ENCODE measurements at regions not wholly inside any gene's neighbourhood (a gene's known extent, or its start where the extent isn't known, plus 50 kb on each side); places are given as distances from the start of the nearest gene placed in this dataset.

- Histone ChIP-seq H3K27me3 (ENCODE audit: low read length) (no peaks in the 10 kb centered on the region), H3K4me2 (ENCODE audit: low read depth, low read length, poor library complexity, severe bottlenecking) (no peak overlapping the region), H3F3A (ENCODE audit: insufficient read depth) (no peaks in the 10 kb centered on the region), H3K9me3 (ENCODE audit: insufficient read depth, low read length) (no peaks in the 10 kb centered on the region), H3K36me3 (ENCODE audit: low read length) (no peaks in the 10 kb centered on the region), H4K20me1 (ENCODE audit: low read depth, low read length) (no peaks in the 10 kb centered on the region), H2AFZ (ENCODE audit: low read depth, low read length, severe bottlenecking) (no peak overlapping the region), H3K27ac (ENCODE audit: low read depth, low read length) (no peak overlapping the region), H3K79me2 (ENCODE audit: insufficient read depth, low read length) (no peaks in the 10 kb centered on the region), H3K4me3 (ENCODE audit: insufficient read depth, low read length, poor library complexity, severe bottlenecking) (no peak overlapping the region), H3K9ac (ENCODE audit: low read length) (no peak overlapping the region), H3K9me2 (replicated peaks; ENCODE audit: insufficient read depth, low read length) (no peaks in the 10 kb centered on the region)
- no peak for TF ChIP-seq EZH2phosphoT487 (conservative IDR thresholded peaks at IDR 0.05; ENCODE audit: low read length)
- no peak for TF ChIP-seq CTCF (IDR thresholded peaks at IDR 0.05; ENCODE audit: insufficient read depth, low read length, poor library complexity, severe bottlenecking)
Measured at GRCh38 chr2:75798569-75798968, 87.9 kb upstream of the GCFC2 start.

GRCh38 chr2:75792996-75793395, 82.3 kb upstream of the GCFC2 start:
- H3K4me2 ChIP-seq (ENCODE audit: low read depth, low read length, poor library complexity, severe bottlenecking): no peak overlapping the region
- H3K27ac ChIP-seq (ENCODE audit: low read depth, low read length): no peak overlapping the region
- H3F3A ChIP-seq (ENCODE audit: insufficient read depth): no peaks in the 10 kb centered on the region
- no peak for TF ChIP-seq EZH2phosphoT487 (conservative IDR thresholded peaks at IDR 0.05; ENCODE audit: low read length)
- no peak for TF ChIP-seq CTCF (IDR thresholded peaks at IDR 0.05; ENCODE audit: insufficient read depth, low read length, poor library complexity, severe bottlenecking)
- H3K9me2 ChIP-seq (replicated peaks; ENCODE audit: insufficient read depth, low read length): no peaks in the 10 kb centered on the region
- no peaks in the 10 kb centered on the region for H3K27me3 ChIP-seq (ENCODE audit: low read length)
- H3K4me3 ChIP-seq (ENCODE audit: insufficient read depth, low read length, poor library complexity, severe bottlenecking): no peak overlapping the region
- H3K79me2 ChIP-seq (ENCODE audit: insufficient read depth, low read length): no peaks in the 10 kb centered on the region
- H4K20me1 ChIP-seq (ENCODE audit: low read depth, low read length): no peaks in the 10 kb centered on the region
- no peaks in the 10 kb centered on the region for H3K9me3 ChIP-seq (ENCODE audit: insufficient read depth, low read length)
- no peak overlapping the region for H2AFZ ChIP-seq (ENCODE audit: low read depth, low read length, severe bottlenecking)
- no peaks in the 10 kb centered on the region for H3K36me3 ChIP-seq (ENCODE audit: low read length)
- H3K9ac ChIP-seq (ENCODE audit: low read length): no peak overlapping the region

GRCh38 chr2:75792146-75792545, 81.4 kb upstream of the GCFC2 start:
- no peaks in the 10 kb centered on the region for H3K27me3 ChIP-seq (ENCODE audit: low read length)
- H4K20me1 ChIP-seq (ENCODE audit: low read depth, low read length): no peaks in the 10 kb centered on the region
- no peak overlapping the region for H2AFZ ChIP-seq (ENCODE audit: low read depth, low read length, severe bottlenecking)
- H3K9ac ChIP-seq (ENCODE audit: low read length): no peak overlapping the region
- no peaks in the 10 kb centered on the region for H3K79me2 ChIP-seq (ENCODE audit: insufficient read depth, low read length)
- H3K9me2 ChIP-seq (replicated peaks; ENCODE audit: insufficient read depth, low read length): no peaks in the 10 kb centered on the region
- no peak overlapping the region for H3K4me2 ChIP-seq (ENCODE audit: low read depth, low read length, poor library complexity, severe bottlenecking)
- H3K4me3 ChIP-seq (ENCODE audit: insufficient read depth, low read length, poor library complexity, severe bottlenecking): no peak overlapping the region
- no peak overlapping the region for H3K27ac ChIP-seq (ENCODE audit: low read depth, low read length)
- no peaks in the 10 kb centered on the region for H3K9me3 ChIP-seq (ENCODE audit: insufficient read depth, low read length)
- no peaks in the 10 kb centered on the region for H3K36me3 ChIP-seq (ENCODE audit: low read length)
- no peaks in the 10 kb centered on the region for H3F3A ChIP-seq (ENCODE audit: insufficient read depth)
- TF ChIP-seq EZH2phosphoT487 (conservative IDR thresholded peaks at IDR 0.05; ENCODE audit: low read length) (no peak), CTCF (IDR thresholded peaks at IDR 0.05; ENCODE audit: insufficient read depth, low read length, poor library complexity, severe bottlenecking) (no peak)
